DMS153 treated with DMSO at 0.1 percent for 48 hours (cell line): ENCODE measurements at regions not wholly inside any gene's neighbourhood (a gene's known extent, or its start where the extent isn't known, plus 50 kb on each side); places are given as distances from the start of the nearest gene placed in this dataset.

Experiments
- DNase-seq: peaks from one replicate; lab custom pipeline; 2025; ENCODE audit not compliant: unreplicated experiment; lab: John Stamatoyannopoulos, UW

DNA sequence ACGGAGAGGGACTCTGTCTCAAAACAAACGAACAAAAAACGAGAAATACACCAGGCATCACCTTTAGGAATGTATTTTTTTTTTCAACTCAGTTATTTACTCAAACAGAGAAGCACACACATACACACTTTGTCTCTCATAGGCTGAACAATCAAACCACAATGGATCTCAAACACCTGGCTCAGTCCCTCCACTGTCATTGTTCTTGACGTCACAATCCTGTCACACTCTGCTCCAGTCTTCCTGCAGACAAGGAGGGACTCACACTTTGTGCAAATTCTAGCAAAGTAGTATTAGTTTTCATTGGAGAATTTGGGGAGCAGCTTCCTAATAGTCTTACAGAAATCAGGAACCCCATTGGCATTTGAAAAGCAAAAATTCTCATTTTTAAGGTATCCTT is 727.8 kb downstream of the BCL11B start:
- no peak for DNase-seq

- no peak for DNase-seq
These were observed 726.8 kb downstream of the BCL11B start for GRCh38 chr14:98545181-98545580.

DNA sequence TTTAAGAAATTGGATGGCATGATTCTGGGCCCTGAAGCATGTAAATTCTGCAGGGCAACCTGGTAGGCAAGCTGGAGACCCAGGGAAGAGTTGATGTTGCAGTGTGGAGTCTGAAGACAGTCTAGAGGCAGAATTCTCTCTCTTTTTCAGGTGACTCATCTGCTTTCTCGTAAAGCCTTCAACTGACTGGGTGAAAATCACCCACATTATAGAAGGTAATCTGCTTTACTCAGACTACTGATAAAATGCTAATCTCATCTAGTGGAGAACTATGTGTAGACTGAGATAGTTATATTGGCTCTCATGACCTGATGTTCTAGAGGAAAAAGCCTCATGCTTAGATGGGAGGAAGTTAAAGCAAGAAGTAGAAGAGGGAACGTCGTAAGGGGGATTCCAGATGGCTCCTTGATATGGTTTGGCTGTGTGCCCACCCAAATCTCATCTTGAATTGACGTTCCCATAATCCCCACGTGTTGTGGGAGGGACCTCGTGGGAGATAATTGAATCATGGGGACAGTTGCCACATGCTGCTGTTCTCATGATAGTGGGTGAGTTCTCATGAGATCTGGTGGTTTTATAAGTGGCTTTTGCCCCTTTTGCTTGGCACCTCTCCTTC is 723.8 kb downstream of the BCL11B start:
- DNase-seq: no peak

DNA sequence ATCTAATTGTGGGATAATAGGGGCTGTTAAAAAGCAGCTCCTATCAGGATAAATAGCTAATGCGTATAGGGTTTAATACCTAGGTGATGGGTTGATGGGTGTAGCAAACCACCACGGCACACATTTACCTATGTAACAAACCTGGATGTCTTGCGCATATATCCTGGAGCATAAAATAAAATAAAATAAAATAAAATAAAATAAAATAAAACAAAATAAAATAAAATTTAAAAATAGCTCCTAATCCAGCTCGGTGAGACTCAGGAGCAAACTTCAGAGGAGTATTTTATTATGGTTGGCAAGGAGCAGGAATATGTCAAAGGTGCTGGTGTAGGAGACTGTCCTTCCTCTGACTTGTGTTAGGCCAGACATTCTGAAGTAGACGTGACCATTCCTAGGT is 721.0 kb downstream of the BCL11B start:
- DNase-seq: no peak

DNA sequence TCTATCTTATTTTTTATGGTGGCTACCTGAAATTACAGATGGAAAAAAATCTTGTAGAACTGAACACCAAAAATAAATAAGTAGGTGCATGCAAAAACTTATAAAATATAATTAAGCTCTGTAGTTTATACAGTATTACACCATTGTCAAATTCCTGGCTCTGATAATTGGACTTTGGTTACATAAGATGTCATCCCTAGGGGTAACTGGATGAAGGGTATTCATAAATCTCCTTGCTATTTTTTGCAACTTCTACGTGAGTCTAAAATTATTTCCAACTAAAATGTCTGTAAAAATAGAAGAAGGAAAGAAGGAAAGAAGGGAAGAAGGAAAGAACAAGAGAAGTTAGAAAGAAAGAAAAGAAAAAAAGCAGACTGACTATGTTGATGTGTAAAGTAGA is 716.6 kb downstream of the BCL11B start:
- no peak for DNase-seq

DNA sequence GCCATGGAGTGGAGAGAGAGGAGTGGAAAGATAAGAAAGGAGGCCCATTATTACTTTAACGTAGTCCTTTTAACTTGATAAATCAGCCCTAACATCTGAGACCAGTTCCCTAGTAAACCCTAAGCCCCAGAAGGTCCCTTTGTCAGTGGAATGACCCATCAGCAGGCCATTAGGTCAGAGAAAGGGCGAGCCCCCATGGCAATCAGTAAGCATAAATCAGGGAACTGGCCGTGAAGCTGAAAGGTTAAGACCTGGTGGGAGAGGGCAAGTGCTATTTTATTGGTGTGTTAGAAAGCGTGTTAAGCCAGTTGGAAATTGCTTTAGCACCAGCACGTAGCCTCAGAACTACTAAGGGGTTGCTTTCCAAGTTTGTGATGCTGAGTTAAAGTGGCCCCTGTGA is 708.0 kb downstream of the BCL11B start:
- no peak for DNase-seq

DNA sequence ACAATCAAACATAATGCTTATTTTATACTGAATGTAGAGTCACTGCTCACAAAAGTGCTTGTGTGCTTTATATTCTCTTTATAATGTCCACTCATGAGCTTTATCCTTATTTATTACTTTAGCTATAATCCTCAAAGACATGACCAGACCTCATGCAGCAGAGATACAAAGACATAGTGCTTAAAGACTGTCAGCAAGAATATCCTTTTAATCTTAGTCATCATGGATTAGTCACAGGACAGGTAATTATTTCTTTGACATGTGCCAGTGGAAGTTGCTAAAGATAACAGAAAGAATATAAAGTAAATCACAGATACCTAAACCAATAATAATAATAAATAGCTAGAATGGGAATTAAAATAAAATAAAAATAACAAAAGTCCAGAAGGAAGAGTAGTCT is 707.5 kb downstream of the BCL11B start:
- no peak for DNase-seq

- no peak for DNase-seq
These were observed 700.9 kb downstream of the BCL11B start for GRCh38 chr14:98571104-98571503.

DNA sequence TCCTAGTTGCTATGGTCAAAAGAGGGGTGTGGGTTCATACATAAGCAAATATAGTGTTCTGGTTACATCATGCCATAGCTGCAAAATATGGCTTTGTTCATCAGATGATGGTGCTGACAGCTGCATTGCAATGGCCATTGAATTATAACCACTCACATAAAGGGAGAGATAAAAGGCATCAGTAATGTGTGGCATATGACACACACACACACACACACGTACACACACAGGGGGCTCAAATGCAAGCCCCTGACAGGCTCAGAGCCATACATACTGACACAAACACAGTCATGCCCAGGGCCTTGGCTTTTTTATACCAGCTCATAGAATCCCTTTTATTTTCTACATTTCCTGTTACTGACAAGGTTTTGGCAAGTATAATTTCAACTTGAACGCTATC is 698.9 kb downstream of the BCL11B start:
- no peak for DNase-seq

GRCh38 chr14:98576463-98576862 is 695.5 kb downstream of the BCL11B start:
- no peak for DNase-seq

- no peak for DNase-seq
These were observed 693.8 kb downstream of the BCL11B start for GRCh38 chr14:98578204-98578603.

DNA sequence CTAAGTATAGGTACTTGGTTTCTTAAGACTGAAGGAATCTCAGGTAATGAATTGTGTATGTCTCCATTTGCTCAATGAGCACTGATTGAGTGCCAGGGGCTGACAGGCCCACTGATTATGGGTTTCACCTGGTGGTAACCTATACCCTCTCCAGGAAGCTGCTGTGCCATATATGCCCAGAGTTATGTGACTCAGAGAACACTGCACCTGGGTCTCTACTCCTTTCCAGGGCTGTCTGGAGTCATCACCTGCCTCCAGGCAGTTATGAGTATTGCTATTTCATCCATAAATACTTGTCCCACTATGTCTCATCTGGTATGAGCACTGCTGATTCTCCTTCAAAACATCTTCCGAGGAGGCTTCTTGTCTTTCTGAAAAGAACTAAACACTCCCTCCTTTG is 692.9 kb downstream of the BCL11B start:
- DNase-seq: no peak

- DNase-seq: no peak
These were observed 691.8 kb downstream of the BCL11B start for GRCh38 chr14:98580131-98580678.

- DNase-seq: no peak
These were observed 689.7 kb downstream of the BCL11B start for GRCh38 chr14:98582276-98582675.

GRCh38 chr14:98591161-98591560 is 680.8 kb downstream of the BCL11B start:
- no peak for DNase-seq

- DNase-seq: no peak
These were observed 679.3 kb downstream of the BCL11B start for GRCh38 chr14:98592611-98593170.

- DNase-seq: no peak
These were observed 678.6 kb downstream of the BCL11B start for GRCh38 chr14:98593361-98593761.

GRCh38 chr14:98594156-98594555 is 677.8 kb downstream of the BCL11B start:
- no peak for DNase-seq

- DNase-seq: no peak
These were observed 673.4 kb downstream of the BCL11B start for GRCh38 chr14:98598576-98598975.

GRCh38 chr14:98599082-98599481 is 672.9 kb downstream of the BCL11B start:
- DNase-seq: no peak

DNA sequence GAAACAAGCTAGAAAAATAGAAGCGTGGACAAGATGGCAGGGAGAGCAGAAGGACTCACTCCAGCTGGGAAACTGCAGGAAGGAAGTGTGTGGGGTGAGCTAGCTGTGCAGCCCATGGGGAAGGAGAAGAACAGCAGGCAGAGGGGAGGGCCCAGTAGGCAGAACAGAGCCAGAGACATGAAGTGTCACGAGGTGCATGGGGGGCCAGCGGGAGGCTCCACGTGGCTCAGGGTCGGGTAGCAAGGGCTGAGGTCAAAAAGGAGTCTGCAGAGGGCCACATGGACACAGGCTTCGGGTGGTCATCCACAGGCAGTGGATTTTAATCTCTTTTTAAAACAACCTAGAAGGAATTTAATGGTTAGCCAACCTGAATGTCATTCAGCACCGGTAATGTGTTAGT is 669.0 kb downstream of the BCL11B start:
- no peak for DNase-seq

GRCh38 chr14:98605043-98605442 is 667.0 kb downstream of the BCL11B start:
- no peak for DNase-seq

GRCh38 chr14:98606041-98606640 is 665.9 kb downstream of the BCL11B start:
- DNase-seq: no peak
